ENCODE measurements at regions not wholly inside any gene's neighbourhood (a gene's known extent, or its start where the extent isn't known, plus 50 kb on each side); places are given as distances from the start of the nearest gene placed in this dataset.

DNA sequence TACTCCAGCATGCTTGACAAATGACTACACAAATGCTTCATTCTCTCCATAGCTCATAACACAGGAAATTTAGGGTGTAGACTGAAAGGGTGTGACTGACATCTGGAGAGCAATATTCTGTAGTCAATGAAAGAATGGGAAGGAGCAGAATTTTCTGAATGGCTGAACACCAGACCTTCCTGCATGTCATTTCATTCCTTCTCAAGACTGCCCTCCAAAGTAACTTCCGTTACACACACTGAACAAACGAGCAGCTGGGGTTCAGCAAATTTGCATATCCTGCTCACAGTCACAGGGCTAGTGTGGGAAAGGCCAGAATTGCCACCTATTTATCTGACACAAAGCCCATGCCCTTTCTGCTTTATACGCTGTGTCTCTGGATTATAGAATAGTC, 325.0 kb upstream of the CFAP20DC start:
- 65 to 67% methylated on average over 3 of the region's 3 CpGs for WGBS, 2 donors
- H3K4me3 ChIP-seq (ENCODE audit: low read depth, poor library complexity, severe bottlenecking) = no peak overlapping the region
- DNase-seq (ENCODE audit: low spot score in 2 of 2) = no peak
- TF ChIP-seq CTCF (IDR thresholded peaks at IDR 0.05) (no peak), POLR2A (IDR thresholded peaks at IDR 0.05) (no peak)
- intact Hi-C loops (cut with DNase I; ENCODE audit: low total_unique reads) = no loop called here

- DNase-seq (ENCODE audit: low spot score in 2 of 2) = no peak
- TF ChIP-seq CTCF (IDR thresholded peaks at IDR 0.05) (no peak), POLR2A (IDR thresholded peaks at IDR 0.05) (no peak)
- intact Hi-C loops (cut with DNase I; ENCODE audit: low total_unique reads) = no loop called here
- 70 to 72% methylated on average over 6 of the region's 6 CpGs for WGBS, 2 donors
- no peak overlapping the region for H3K4me3 ChIP-seq (ENCODE audit: low read depth, poor library complexity, severe bottlenecking)
Observed at GRCh38 chr3:59374091-59374817, 324.4 kb upstream of the CFAP20DC start.

- 57 to 61% methylated on average over 3 of the region's 3 CpGs for WGBS, 2 donors
- DNase-seq (ENCODE audit: low spot score in 2 of 2) = no peak
- no peak for TF ChIP-seq POLR2A (IDR thresholded peaks at IDR 0.05)
- TF ChIP-seq CTCF (IDR thresholded peaks at IDR 0.05) = no peak
- H3K4me3 ChIP-seq (ENCODE audit: low read depth, poor library complexity, severe bottlenecking) = no peak overlapping the region
- intact Hi-C loops (cut with DNase I; ENCODE audit: low total_unique reads) = no loop called here
Observed at GRCh38 chr3:59372346-59372745, 322.5 kb upstream of the CFAP20DC start.

- 45 to 63% methylated on average over 5 of the region's 5 CpGs for WGBS, 2 donors
- H3K4me3 ChIP-seq (ENCODE audit: low read depth, poor library complexity, severe bottlenecking) = no peak overlapping the region
- DNase-seq (ENCODE audit: low spot score in 2 of 2) = no peak
- intact Hi-C loops (cut with DNase I; ENCODE audit: low total_unique reads) = no loop called here
- TF ChIP-seq CTCF (IDR thresholded peaks at IDR 0.05) (no peak), POLR2A (IDR thresholded peaks at IDR 0.05) (no peak)
Observed at GRCh38 chr3:59368900-59369675, 319.3 kb upstream of the CFAP20DC start.

- no peak overlapping the region for H3K4me3 ChIP-seq (ENCODE audit: low read depth, poor library complexity, severe bottlenecking)
- intact Hi-C loops (cut with DNase I; ENCODE audit: low total_unique reads) = no loop called here
- DNase-seq (ENCODE audit: low spot score in 2 of 2) = no peak
- WGBS, 2 donors = 45 to 52% methylated on average over 3 of the region's 3 CpGs
- no peak for TF ChIP-seq POLR2A (IDR thresholded peaks at IDR 0.05)
Observed at GRCh38 chr3:59367150-59367549, 317.3 kb upstream of the CFAP20DC start.

DNA sequence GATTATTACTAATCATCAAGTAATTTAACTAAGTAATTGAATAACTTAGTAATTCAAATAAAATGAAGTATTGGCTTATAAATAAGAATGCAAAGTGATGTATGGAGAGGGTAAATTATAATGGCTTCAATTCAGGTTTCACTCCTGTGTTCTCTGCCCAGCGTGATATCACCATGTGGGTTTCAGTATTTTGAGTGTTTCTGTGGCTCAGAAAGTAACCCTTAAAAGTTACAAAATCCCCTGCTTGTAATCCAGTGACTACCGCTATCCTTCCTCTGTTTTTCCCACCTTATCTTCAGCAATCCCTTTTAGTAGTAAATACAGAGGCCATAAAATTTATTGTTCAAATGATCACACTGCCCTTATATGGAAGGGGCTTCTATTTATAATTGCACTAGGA, 316.4 kb upstream of the CFAP20DC start:
- DNase-seq (ENCODE audit: low spot score in 2 of 2) = no peak
- WGBS, 2 donors = 78 to 79% methylated on average over 2 of the region's 2 CpGs
- TF ChIP-seq CTCF (IDR thresholded peaks at IDR 0.05) (no peak), POLR2A (IDR thresholded peaks at IDR 0.05) (no peak)
- H3K4me3 ChIP-seq (ENCODE audit: low read depth, poor library complexity, severe bottlenecking) = no peak overlapping the region
- intact Hi-C loops (cut with DNase I; ENCODE audit: low total_unique reads) = no loop called here

Measured in lower leg skin (tissue), 4 donors.